IPS DF 19.7 (cell line): ENCODE measurements at regions not wholly inside any gene's neighbourhood (a gene's known extent, or its start where the extent isn't known, plus 50 kb on each side); places are given as distances from the start of the nearest gene placed in this dataset.

Source experiments
- DNase-seq: peaks from one replicate; pipeline ENCODE4 v3.0.0-alpha.2; 2013; ENCODE audit warnings: low read depth, low spot score

- DNase-seq = no peak
These were observed 444.4 kb upstream of the ATP2B1 start for GRCh38 chr12:90152897-90153624.

DNA sequence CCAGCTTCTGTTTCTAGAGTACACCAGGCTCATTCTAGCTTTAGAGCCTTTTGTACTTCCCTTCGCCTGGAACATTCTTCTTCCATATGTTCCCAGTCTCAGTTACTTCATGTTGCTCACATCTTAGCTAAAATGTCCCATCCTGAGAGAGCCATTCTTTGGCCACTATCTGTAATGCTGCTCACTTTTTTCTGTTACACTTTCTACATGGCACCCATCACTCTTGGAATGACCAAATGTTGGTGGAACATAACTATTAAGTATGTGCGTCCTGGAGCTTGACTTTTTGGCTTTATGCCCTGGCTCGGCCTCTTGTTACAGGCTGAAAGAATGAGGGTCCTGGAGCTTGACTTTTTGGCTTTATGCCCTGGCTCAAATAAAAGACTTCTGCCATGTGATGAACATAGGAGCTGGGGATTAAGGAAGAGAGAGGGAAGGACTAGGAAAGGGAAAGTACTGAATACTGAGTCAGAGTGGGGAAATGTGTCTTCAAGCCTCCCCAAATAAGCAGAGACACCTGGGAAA lies 442.9 kb upstream of the ATP2B1 start:
- no peak for DNase-seq

DNA sequence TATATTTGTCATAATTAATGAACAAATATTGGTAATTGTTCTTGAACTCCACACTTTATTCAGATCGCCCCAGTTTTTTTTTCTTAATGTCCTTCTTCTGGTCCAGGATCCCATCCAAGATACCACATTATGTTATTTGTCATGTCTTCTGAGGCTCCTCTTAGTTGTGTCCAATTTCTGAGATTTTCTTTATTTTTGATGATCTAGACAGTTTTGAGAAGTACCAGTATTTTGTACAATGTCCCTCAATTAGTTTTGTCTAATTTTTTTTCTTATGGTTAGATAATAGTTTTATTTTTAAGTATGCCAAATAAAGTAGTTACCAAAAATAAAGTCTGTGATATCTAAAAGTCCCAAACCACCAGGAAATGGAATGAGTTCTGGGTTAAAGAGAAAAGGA lies 440.8 kb upstream of the ATP2B1 start:
- DNase-seq = no peak

DNA sequence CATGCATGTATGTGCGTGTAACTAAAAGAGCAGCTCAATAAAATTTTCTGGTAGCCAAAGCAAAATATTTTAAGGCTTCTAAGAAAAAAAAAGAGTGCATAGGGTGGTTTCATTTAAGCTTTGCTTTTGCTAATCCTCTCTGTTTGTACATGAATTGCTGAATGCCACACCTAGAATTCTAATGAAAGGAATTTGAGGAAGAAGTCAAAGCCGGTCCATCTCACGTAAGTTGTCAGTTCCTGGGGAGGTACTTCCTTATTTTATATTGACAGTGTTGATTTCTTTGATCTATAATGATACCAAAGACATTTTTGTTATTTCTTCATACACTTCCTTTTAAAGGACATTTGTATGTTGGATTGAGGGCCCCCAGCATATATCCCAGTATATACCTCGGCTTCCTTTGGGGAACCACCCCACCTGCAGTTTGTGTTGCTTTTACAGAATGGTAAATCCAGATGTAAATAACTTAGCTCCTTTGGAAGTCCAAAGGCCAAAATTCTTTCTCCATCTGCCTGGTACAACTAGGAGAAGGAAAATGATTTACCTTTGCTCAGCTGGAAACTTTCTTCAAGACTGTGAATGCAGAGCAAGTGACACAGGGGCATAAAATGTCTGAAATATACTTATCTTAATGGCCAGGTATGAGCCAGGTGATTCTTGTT lies 420.9 kb upstream of the ATP2B1 start:
- DNase-seq = no peak

- DNase-seq = no peak
These were observed 419.9 kb upstream of the ATP2B1 start for GRCh38 chr12:90128526-90128925.

DNA sequence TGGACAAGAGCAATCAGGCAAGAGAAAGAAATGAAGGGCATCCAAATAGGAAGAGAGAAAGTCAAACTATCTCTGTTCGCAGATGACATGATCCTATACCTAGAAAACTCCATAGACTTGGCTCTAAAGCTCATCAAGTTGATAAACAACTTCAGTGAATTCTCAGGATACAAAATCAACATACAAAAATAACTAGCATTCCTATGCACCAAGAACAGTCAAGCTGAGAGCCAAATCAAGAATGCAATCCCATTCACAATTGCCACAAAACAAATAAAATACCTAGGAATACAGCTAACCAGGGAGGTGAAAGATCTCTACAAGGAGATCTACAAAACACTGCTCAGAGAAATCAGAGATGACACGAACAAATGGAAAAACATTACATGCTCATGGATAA lies 417.5 kb upstream of the ATP2B1 start:
- no peak for DNase-seq

DNA sequence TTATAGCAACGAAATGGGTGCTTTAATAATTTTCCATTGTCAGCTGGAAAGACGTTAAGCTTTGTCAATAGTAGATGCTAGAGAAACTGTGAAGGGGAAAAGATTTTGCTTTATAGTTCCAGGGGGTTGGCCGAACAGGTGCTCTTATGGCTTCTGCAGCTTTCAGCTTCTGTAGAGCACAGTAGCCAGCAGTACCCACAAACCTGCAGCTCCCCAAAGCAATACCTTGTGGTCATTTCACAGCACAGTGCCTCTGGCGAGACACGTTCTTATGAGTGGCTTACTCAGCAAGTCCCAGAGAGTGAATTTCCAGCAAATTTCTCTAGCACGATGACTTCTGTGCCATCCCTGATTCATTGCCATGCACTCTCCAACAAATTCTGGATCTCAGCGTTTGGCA lies 416.3 kb upstream of the ATP2B1 start:
- no peak for DNase-seq

DNA sequence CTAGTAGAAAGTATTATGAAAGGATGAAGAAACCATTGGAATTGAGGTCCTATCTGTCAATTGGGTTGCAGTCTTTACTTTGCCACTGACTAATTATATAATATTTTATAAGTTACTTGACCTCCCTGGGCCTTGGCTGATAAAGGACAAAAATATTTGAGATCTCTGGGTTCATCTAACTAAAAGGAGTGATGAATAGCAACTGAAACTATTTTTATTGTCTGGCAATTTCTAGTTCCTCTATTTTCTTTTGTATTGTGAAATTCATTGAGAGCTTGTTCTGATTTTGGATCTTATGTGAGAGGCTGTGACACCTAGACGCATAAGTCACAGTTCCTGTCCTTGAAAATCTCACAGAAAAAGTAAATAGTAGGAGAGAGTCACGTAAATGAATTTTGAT lies 415.7 kb upstream of the ATP2B1 start:
- DNase-seq = no peak

DNA sequence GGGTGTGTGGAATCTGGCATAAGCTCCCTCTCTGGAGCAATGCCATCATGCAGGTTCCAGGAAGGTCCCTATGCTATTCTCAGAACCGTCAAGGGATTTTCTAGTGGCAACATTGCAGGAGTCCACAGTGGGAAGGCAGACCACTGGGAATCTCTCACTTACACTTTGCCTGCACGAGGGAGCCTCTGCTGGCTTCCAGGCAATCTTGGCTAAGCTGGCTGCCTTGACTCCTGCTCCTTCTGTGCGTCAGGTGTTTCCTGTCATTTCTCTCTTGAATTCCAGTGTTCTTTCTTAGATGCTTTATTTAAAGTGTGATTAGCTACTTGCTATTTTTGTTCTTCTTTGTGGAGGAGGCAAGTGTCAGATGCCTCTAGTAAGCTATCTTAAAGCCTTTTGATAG lies 414.0 kb upstream of the ATP2B1 start:
- no peak for DNase-seq

DNA sequence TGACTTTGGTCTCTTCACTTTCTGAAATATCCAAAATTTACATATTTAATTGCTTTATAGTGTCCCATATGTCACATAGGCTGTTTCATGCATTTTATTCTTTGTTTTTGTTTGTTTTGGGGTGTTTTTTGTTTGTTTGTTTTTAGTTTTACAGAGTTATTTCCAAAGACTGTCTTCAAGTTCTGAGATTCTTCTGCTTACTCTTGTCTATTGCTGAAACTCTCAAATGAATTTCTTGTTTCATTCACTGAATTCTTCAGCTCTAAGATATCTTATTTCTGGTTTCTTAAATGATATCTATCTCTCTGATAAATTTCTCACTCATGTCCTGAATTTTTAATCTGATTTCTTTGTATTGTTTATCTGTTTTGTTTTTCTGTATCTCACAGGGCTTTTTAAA lies 412.0 kb upstream of the ATP2B1 start:
- DNase-seq = no peak

DNA sequence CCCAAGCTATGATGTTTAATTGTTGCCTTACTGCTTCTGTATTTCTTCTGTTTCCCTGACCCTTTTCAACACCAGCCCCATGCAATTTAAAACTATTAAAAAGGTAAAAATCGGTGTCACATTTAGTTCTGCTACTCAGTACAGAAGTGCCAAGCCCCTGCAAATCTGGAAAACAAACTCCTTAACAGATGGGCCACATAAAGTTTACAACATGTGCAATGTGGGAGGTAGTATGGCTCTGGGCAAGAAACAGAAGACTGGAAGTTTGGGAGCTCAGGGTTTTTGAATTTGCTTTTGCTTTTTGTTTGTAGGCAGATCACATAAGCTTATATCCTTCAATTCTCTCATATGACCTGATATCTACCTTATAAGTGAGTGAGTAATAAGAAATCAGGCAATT lies 404.0 kb upstream of the ATP2B1 start:
- no peak for DNase-seq

- no peak for DNase-seq
These were observed 403.3 kb upstream of the ATP2B1 start for GRCh38 chr12:90111791-90112580.

DNA sequence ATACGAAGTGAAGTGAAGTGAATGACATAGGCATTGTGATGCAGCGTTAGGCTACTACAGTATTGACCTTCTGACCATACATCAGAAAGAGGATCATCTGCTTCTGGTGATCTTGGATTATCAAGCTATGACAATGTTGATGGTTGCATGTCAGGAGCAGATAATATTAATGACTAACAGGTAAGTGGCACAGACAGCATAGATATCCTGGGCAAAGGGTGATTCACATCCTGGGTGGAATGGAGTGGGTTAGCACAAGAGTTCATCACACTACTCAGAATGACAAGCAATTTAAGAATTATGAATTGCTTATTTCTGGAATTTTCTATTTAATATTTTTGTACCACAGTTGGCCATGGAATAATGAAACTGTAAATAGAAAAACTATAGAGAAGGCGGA lies 397.9 kb upstream of the ATP2B1 start:
- DNase-seq = no peak

GRCh38 chr12:90102957-90103652 lies 394.5 kb upstream of the ATP2B1 start:
- DNase-seq = peak; percentile 7

- no peak for DNase-seq
These were observed 391.9 kb upstream of the ATP2B1 start for GRCh38 chr12:90100579-90100978.

- DNase-seq = no peak
These were observed 390.6 kb upstream of the ATP2B1 start for GRCh38 chr12:90099288-90099687.

GRCh38 chr12:90098132-90098779 lies 389.6 kb upstream of the ATP2B1 start:
- no peak for DNase-seq

DNA sequence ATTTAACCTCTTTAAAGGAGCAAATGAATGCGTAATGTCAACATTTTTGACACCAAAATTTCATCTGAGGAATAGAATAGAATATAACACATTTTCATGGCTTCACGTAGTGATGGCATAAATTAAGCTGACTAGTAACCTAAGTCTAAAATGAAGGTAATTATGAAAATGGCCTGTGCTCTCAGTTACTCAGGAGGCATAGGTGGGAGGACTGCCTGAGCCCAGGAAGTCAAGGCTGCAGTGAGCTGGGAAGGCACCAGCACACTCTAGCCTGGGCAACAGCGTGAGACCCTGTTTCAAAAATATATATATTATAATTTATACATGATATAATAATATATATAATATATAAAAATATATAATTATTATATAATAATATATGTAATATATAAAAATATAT lies 383.2 kb upstream of the ATP2B1 start:
- DNase-seq = no peak

DNA sequence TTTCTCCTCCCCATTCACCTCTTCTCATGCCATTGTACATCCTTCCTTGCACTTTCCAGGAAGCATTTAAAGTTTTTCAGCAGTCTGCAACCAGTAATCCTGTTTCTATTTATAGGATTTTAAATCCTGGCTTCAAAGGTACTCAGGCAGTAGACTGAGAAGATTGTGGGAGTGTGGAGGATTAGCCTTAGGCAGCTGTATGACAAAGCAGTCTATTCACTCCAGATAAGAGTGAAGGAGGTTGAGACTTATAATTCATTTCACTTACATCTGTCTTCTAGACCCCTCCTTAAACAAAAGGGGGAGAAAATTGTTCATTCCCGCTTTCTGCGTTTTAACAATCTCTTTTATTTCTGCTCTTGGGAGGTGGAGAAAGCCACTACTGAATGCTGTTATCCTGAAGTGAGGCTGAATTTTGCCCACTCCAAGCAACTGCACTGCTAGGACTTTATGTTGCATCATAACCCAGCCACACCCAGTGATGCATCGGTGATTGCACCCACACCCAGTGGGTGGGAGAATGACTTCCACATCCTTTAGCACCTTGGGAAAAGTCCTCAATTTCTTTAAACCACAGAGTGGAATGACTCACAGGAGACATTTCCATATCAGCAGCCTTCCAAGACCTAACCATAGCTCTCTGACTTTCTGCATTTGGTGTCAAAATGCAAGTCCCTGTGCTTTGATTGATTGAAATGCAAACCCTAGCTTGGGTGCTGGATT lies 382.5 kb upstream of the ATP2B1 start:
- DNase-seq = no peak

DNA sequence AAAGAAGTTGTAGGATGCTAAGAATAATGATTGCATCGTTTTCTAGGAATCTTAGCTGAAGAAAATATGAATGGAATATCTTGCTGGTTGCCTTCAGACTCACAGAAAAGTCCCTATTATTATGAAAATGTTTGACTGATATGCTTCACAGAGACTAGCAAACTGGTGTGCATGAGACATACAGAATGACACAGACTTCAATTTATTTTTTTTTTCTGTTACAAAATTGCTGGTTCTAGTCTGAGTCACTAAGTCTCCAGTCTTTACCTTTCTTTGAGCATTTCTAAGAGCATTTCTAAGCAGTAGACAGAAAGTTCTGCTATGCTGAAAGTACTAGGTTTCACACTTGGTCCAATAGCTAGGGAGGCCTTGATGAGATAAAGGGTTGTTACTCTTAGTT lies 377.6 kb upstream of the ATP2B1 start:
- DNase-seq = no peak
